HG03571 (cell line): ENCODE measurements at regions not wholly inside any gene's neighbourhood (a gene's known extent, or its start where the extent isn't known, plus 50 kb on each side); places are given as distances from the start of the nearest gene placed in this dataset.
"Not testable (repeated sequence)": the region's sequence is repeated elsewhere in the genome, so short reads cannot be mapped to it uniquely, and the experiment has no call there.

Experiments
- ATAC-seq: cut with Tn5 transposase; IDR thresholded peaks from one replicate; pipeline ENCODE4 v1.9.1; 2021; ENCODE audit not compliant: unreplicated experiment

- ATAC-seq = no peak
These were observed 254.8 kb upstream of the SULF2 start for GRCh38 chr20:48040051-48040450.

GRCh38 chr20:48039514-48039913, 254.2 kb upstream of the SULF2 start:
- ATAC-seq = no peak

GRCh38 chr20:48038713-48039112, 253.4 kb upstream of the SULF2 start:
- ATAC-seq = no peak

GRCh38 chr20:48037798-48038197, 252.5 kb upstream of the SULF2 start:
- not testable (repeated sequence) for ATAC-seq

- ATAC-seq = no peak
These were observed 250.9 kb upstream of the SULF2 start for GRCh38 chr20:48035961-48036731.

- no peak for ATAC-seq
These were observed 249.5 kb upstream of the SULF2 start for GRCh38 chr20:48034751-48035150.

GRCh38 chr20:48033005-48033404, 247.7 kb upstream of the SULF2 start:
- not testable (repeated sequence) for ATAC-seq

- ATAC-seq = no peak
These were observed 245.8 kb upstream of the SULF2 start for GRCh38 chr20:48031122-48031521.

GRCh38 chr20:48026981-48027592, 241.8 kb upstream of the SULF2 start:
- ATAC-seq = no peak

GRCh38 chr20:48025661-48026060, 240.4 kb upstream of the SULF2 start:
- ATAC-seq = no peak

- no peak for ATAC-seq
These were observed 239.8 kb upstream of the SULF2 start for GRCh38 chr20:48025051-48025515.

- ATAC-seq = no peak
These were observed 239.3 kb upstream of the SULF2 start for GRCh38 chr20:48024539-48024938.

- ATAC-seq = not testable (repeated sequence)
These were observed 235.4 kb upstream of the SULF2 start for GRCh38 chr20:48020696-48021095.

GRCh38 chr20:48019940-48020339, 234.7 kb upstream of the SULF2 start:
- ATAC-seq = no peak

- no peak for ATAC-seq
These were observed 234.2 kb upstream of the SULF2 start for GRCh38 chr20:48019496-48019895.

GRCh38 chr20:48018851-48019250, 233.6 kb upstream of the SULF2 start:
- ATAC-seq = not testable (repeated sequence)

GRCh38 chr20:48017992-48018391, 232.7 kb upstream of the SULF2 start:
- ATAC-seq = no peak

- no peak for ATAC-seq
These were observed 232.2 kb upstream of the SULF2 start for GRCh38 chr20:48017509-48017908.

GRCh38 chr20:48015943-48016723, 230.9 kb upstream of the SULF2 start:
- no peak for ATAC-seq

GRCh38 chr20:48015141-48015910, 230.0 kb upstream of the SULF2 start:
- ATAC-seq = no peak

- ATAC-seq = no peak
These were observed 227.2 kb upstream of the SULF2 start for GRCh38 chr20:48012401-48012974.
